Left lung (tissue), 4 donors: ENCODE measurements at regions not wholly inside any gene's neighbourhood (a gene's known extent, or its start where the extent isn't known, plus 50 kb on each side); places are given as distances from the start of the nearest gene placed in this dataset.

Source experiments
- ATAC-seq: fragments of 200-7000 bp; cut with Tn5 transposase; one replicate; pipeline ENCODE4 v1.9.1; 2020; ENCODE audit warnings: moderate library complexity
- DNase-seq, 4 donors: peaks; one replicate each; pipeline ENCODE4 v3.0.0-alpha.2; 2013 to 2020
- H3K27ac ChIP-seq, 2 donors: fragments of 200-600 bp; sonication (generic) in 1 of 2; one replicate each; pipeline versions ENCODE4 v1.5.0 to v1.8.0; 2020 to 2021
- H3K27me3 ChIP-seq, 2 donors: fragments of 200-600 bp; sonication (generic) in 1 of 2; one replicate each; pipeline versions ENCODE4 v1.5.0 to v1.8.0; 2020 to 2021
- H3K36me3 ChIP-seq, 2 donors: fragments of 200-600 bp; sonication (generic) in 1 of 2; one replicate each; pipeline versions ENCODE4 v1.5.0 to v1.8.0; 2020 to 2021
- H3K4me1 ChIP-seq, 2 donors: fragments of 200-600 bp; one replicate each; pipeline ENCODE4 v1.8.0; 2021
- H3K4me3 ChIP-seq, 2 donors: fragments of 200-600 bp; sonication (generic) in 1 of 2; one replicate each; pipeline versions ENCODE4 v1.5.0 to v1.8.0; 2020 to 2021; ENCODE audit warnings: mild to moderate bottlenecking in 1 of 2
- H3K9me3 ChIP-seq, 2 donors: fragments of 200-600 bp; sonication (generic) in 1 of 2; one replicate each; pipeline versions ENCODE4 v1.5.0 to v1.8.0; 2020 to 2021
- CTCF ChIP-seq, 2 donors: fragments of 200-600 bp; sonication (generic) in 1 of 2; IDR thresholded peaks; one replicate each; pipeline versions ENCODE4 v1.5.0 to v1.8.0; 2021; ENCODE audit warnings: antibody characterized with exemption in 2 of 2
- intact Hi-C, 2 donors: fragments of 100-400 bp; cut with DNase I; formaldehyde crosslinking; loops; one replicate each; pipeline versions ENCODE4 v1.11.2 to v1.14.2; 2022
- donor health status: DM: no; HTN: yes; CAD: no.
- donor health status: DM: no; HTN: no; CAD: no.

GRCh38 chr13:86572115-86572514 is 772.9 kb upstream of the SLITRK6 start:
- DNase-seq (no peak), ATAC-seq (no peak)
- Histone ChIP-seq H3K27ac (no peak overlapping the region), H3K4me1 (no peaks in the 10 kb centered on the region), H3K4me3 (no peak overlapping the region), H3K27me3 (no peaks in the 10 kb centered on the region), H3K9me3 (no peaks in the 10 kb centered on the region), H3K36me3 (no peaks in the 10 kb centered on the region)
- intact Hi-C loops: no loop called here
- TF ChIP-seq CTCF (IDR thresholded peaks at IDR 0.05): no peak

GRCh38 chr13:86579662-86580061 is 780.4 kb upstream of the SLITRK6 start:
- ATAC-seq: no peak
- intact Hi-C loops: no loop called here

GRCh38 chr13:86581706-86582105 is 782.5 kb upstream of the SLITRK6 start:
- intact Hi-C loops: no loop called here
- no peak for TF ChIP-seq CTCF (IDR thresholded peaks at IDR 0.05)

More at GRCh38 chr13:86579662-86580061, 780.4 kb upstream of the SLITRK6 start:
- Histone ChIP-seq H3K36me3 (no peaks in the 10 kb centered on the region), H3K27ac (no peak overlapping the region), H3K27me3 (no peaks in the 10 kb centered on the region), H3K9me3 (peaks cover 0 to 4% of the 10 kb centered on the region in 2 donors), H3K4me1 (no peaks in the 10 kb centered on the region), H3K4me3 (no peak overlapping the region)
- no peak for TF ChIP-seq CTCF (IDR thresholded peaks at IDR 0.05)
- DNase-seq: no peak

GRCh38 chr13:86584301-86584700 is 785.1 kb upstream of the SLITRK6 start:
- Histone ChIP-seq H3K36me3 (no peaks in the 10 kb centered on the region), H3K4me1 (no peaks in the 10 kb centered on the region), H3K9me3 (peaks cover 0 to 6% of the 10 kb centered on the region in 2 donors), H3K27ac (no peak overlapping the region), H3K4me3 (no peak overlapping the region), H3K27me3 (no peaks in the 10 kb centered on the region)
- no peak for TF ChIP-seq CTCF (IDR thresholded peaks at IDR 0.05)
- ATAC-seq (no peak), DNase-seq (no peak)
- intact Hi-C loops: no loop called here

More at GRCh38 chr13:86581706-86582105, 782.5 kb upstream of the SLITRK6 start:
- Histone ChIP-seq H3K27me3 (no peaks in the 10 kb centered on the region), H3K4me3 (no peak overlapping the region), H3K27ac (no peak overlapping the region), H3K36me3 (no peaks in the 10 kb centered on the region), H3K9me3 (peaks cover 0 to 4% of the 10 kb centered on the region in 2 donors), H3K4me1 (no peaks in the 10 kb centered on the region)
- ATAC-seq (no peak), DNase-seq (no peak)

GRCh38 chr13:86585835-86586234 is 786.6 kb upstream of the SLITRK6 start:
- no peak for TF ChIP-seq CTCF (IDR thresholded peaks at IDR 0.05)
- no peaks in the 10 kb centered on the region for H3K4me1 ChIP-seq

More at GRCh38 chr13:86585835-86586234, 786.6 kb upstream of the SLITRK6 start:
- no peak overlapping the region for H3K27ac ChIP-seq
- H3K36me3 ChIP-seq: no peaks in the 10 kb centered on the region
- DNase-seq (peak in 2 of 4 donors; percentile 90 to 94), ATAC-seq (no peak)
- intact Hi-C loops: no loop called here
- no peaks in the 10 kb centered on the region for H3K27me3 ChIP-seq
- peaks cover 0 to 6% of the 10 kb centered on the region in 2 donors for H3K9me3 ChIP-seq
- no peak overlapping the region for H3K4me3 ChIP-seq
